ENCODE measurements at regions not wholly inside any gene's neighbourhood (a gene's known extent, or its start where the extent isn't known, plus 50 kb on each side); places are given as distances from the start of the nearest gene placed in this dataset.

DNA sequence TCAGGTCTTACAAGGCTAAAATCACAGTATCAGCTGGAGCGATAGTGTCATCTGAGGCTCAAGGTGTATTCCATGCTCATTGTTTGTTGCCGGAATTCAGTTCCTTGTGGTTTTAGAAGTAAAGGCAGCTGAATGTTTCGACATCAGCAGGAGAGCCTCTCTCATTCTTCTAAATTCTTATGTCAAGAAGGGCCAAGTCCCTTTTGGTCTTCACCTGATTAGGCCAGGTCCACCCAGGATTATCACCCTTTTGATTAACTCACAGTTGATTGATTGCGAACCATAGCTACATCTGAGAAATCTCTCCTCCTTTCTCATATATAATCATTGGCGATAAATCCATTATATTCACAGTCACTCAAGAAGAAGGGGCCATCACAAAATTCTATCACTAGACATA is 806.7 kb upstream of the PRMT6 start:
- no peaks in the 10 kb centered on the region for H3K36me3 Mint-ChIP-seq (ENCODE audit: low read depth)
- H3K9me3 Mint-ChIP-seq, result no peaks in the 10 kb centered on the region
- H3K4me1 Mint-ChIP-seq, result peaks cover 5% of the 10 kb centered on the region
- no peak overlapping the region for H3K27ac Mint-ChIP-seq
- no peaks in the 10 kb centered on the region for H3K27me3 Mint-ChIP-seq (ENCODE audit: low read depth)
- TF ChIP-seq, protein P1, sequence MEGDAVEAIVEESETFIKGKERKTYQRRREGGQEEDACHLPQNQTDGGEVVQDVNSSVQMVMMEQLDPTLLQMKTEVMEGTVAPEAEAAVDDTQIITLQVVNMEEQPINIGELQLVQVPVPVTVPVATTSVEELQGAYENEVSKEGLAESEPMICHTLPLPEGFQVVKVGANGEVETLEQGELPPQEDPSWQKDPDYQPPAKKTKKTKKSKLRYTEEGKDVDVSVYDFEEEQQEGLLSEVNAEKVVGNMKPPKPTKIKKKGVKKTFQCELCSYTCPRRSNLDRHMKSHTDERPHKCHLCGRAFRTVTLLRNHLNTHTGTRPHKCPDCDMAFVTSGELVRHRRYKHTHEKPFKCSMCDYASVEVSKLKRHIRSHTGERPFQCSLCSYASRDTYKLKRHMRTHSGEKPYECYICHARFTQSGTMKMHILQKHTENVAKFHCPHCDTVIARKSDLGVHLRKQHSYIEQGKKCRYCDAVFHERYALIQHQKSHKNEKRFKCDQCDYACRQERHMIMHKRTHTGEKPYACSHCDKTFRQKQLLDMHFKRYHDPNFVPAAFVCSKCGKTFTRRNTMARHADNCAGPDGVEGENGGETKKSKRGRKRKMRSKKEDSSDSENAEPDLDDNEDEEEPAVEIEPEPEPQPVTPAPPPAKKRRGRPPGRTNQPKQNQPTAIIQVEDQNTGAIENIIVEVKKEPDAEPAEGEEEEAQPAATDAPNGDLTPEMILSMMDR (IDR thresholded peaks at IDR 0.05; ENCODE audit: unreplicated experiment in 3 of 3), result no peak
- H3K4me3 Mint-ChIP-seq, result no peak overlapping the region

DNA sequence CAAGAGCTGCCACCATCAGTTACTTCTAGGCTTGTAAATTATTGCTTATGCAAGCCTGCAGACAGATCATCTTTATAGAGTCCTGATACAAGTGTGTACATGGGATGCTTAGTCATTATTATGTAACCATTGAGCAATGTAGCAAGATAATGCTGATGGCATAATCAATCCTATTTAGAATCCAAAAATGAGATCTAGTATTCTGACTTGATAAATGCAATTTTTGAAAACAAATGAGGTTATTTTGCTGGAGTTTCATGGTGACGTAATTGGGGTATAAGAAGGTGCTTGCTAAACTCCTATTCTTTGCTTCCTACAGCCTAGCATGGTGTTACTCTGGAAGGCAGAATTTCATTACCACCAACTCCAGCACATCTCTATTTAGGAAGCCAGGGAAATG is 801.7 kb upstream of the PRMT6 start:
- Mint-ChIP-seq H3K9me3 (peaks cover 4% of the 10 kb centered on the region), H3K4me1 (no peaks in the 10 kb centered on the region), H3K27me3 (ENCODE audit: low read depth) (no peaks in the 10 kb centered on the region), H3K36me3 (ENCODE audit: low read depth) (no peaks in the 10 kb centered on the region), H3K4me3 (no peak overlapping the region), H3K27ac (no peak overlapping the region)
- TF ChIP-seq, protein P1 (IDR thresholded peaks at IDR 0.05; ENCODE audit: unreplicated experiment in 3 of 3), result no peak

DNA sequence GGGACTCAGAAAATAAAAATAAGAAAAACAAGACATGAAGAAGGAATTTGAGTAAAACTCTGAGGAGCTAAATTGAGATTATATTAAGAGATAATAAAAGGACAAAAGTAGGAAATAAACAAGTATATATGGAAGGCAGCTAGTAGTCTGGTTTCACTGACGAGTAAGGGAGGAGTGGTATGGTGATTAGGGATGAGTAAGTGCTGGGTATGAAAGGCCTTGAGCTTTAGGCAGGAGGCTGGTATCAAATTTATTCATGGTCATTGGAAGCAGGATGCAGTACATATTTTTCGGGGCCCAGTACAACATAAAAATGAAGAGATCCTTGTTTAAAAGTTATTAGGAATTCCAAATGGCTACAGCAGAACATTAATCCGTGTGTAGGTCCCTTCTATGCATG is 789.7 kb upstream of the PRMT6 start:
- Mint-ChIP-seq H3K9me3 (peaks cover 19% of the 10 kb centered on the region), H3K4me1 (no peaks in the 10 kb centered on the region), H3K27ac (no peak overlapping the region), H3K36me3 (ENCODE audit: low read depth) (no peaks in the 10 kb centered on the region), H3K4me3 (no peak overlapping the region), H3K27me3 (ENCODE audit: low read depth) (no peaks in the 10 kb centered on the region)
- TF ChIP-seq, protein P1 (IDR thresholded peaks at IDR 0.05; ENCODE audit: unreplicated experiment in 3 of 3), result no peak

DNA sequence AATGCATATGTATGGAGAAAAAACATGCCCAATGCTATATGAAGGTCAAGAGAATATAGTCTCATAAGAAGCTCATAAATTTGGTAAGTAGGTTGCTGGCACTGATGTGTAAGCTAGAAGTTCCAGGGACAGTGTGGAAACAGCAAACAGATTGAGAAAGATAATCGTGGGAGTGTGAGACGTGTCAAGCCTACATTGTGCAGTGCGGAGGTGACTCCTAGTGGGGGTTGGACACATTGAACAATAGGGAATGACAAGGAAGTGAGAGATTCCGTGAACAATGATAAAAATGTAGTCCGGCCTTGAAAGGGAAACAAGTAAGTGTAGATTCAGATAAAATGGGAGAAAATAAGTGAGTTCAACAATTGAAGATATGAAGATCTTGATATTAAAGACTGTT is 788.4 kb upstream of the PRMT6 start:
- Mint-ChIP-seq H3K4me3 (no peak overlapping the region), H3K4me1 (no peaks in the 10 kb centered on the region), H3K36me3 (ENCODE audit: low read depth) (no peaks in the 10 kb centered on the region), H3K9me3 (peaks cover 19% of the 10 kb centered on the region), H3K27me3 (ENCODE audit: low read depth) (no peaks in the 10 kb centered on the region), H3K27ac (peak overlapping the region in 2 of 3 experiments; percentile 4 to 5)
- TF ChIP-seq, protein P1 (IDR thresholded peaks at IDR 0.05; ENCODE audit: unreplicated experiment in 3 of 3), result peak; percentile 29 to 45 (median 43)

DNA sequence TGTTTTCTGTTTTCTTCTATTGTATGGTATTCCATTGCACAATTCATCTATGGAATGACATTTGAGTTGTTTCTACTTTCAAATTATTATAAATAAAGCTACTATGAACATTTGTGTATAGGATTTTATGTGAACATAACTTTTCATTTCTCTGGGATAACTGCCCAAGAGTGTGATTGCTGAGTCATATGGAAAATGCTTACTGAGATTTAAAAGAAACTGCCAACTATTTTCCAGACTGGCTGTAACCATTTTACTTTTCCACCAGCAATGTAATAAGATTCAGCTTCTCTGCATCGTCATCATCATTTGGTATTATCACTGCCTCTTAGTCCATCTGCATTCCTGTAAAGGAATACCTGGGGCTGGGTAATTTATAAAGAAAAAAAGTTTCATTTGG is 779.6 kb upstream of the PRMT6 start:
- H3K4me3 Mint-ChIP-seq, result no peak overlapping the region
- no peaks in the 10 kb centered on the region for H3K36me3 Mint-ChIP-seq (ENCODE audit: low read depth)
- no peaks in the 10 kb centered on the region for H3K27me3 Mint-ChIP-seq (ENCODE audit: low read depth)
- H3K4me1 Mint-ChIP-seq, result no peaks in the 10 kb centered on the region
- H3K27ac Mint-ChIP-seq, result no peak overlapping the region
- TF ChIP-seq, protein P1 (IDR thresholded peaks at IDR 0.05; ENCODE audit: unreplicated experiment in 3 of 3), result no peak
- H3K9me3 Mint-ChIP-seq, result peaks cover 6% of the 10 kb centered on the region

DNA sequence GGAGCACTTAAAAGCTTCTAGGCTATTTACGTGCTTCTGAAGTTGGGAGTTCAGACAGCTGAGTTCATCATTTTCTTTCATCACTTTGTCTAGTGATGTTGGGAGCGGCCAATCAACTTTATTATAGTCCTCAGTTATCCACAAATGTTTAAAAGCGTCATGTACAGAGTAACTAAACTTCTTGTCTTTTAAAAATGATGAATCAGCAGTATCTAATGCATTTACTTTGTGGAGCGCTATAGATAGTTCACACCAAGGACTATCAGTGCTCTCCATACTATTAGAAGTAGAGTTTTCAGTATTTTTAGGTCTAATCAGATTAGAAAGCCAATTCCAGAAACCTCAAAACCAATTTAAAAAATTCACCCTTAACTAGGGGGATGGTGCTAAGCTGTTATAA is 778.7 kb upstream of the PRMT6 start:
- Mint-ChIP-seq H3K4me3 (no peak overlapping the region), H3K9me3 (peaks cover 9% of the 10 kb centered on the region), H3K36me3 (ENCODE audit: low read depth) (no peaks in the 10 kb centered on the region), H3K27ac (no peak overlapping the region), H3K4me1 (no peaks in the 10 kb centered on the region), H3K27me3 (ENCODE audit: low read depth) (no peaks in the 10 kb centered on the region)
- TF ChIP-seq, protein P1 (IDR thresholded peaks at IDR 0.05; ENCODE audit: unreplicated experiment in 3 of 3), result no peak
